GM21367 (cell line): ENCODE measurements at regions not wholly inside any gene's neighbourhood (a gene's known extent, or its start where the extent isn't known, plus 50 kb on each side); places are given as distances from the start of the nearest gene placed in this dataset.

Experiments used
- ATAC-seq: cut with Tn5 transposase; IDR thresholded peaks from one replicate; pipeline ENCODE4 v1.9.1; 2021; ENCODE audit not compliant: unreplicated experiment

GRCh38 chr2:8090748-8091700 lies 590.8 kb upstream of the ID2 start:
- no peak for ATAC-seq

GRCh38 chr2:8094526-8094925 lies 587.3 kb upstream of the ID2 start:
- no peak for ATAC-seq

- ATAC-seq: no peak
Measured at GRCh38 chr2:8095978-8096377, 585.9 kb upstream of the ID2 start.

- no peak for ATAC-seq
Measured at GRCh38 chr2:8096484-8096883, 585.4 kb upstream of the ID2 start.

- ATAC-seq: no peak
Measured at GRCh38 chr2:8098476-8099266, 583.2 kb upstream of the ID2 start.

GRCh38 chr2:8099267-8099582 lies 582.6 kb upstream of the ID2 start:
- no peak for ATAC-seq

GRCh38 chr2:8101614-8102277 lies 580.1 kb upstream of the ID2 start:
- ATAC-seq: no peak

GRCh38 chr2:8102470-8102869 lies 579.4 kb upstream of the ID2 start:
- no peak for ATAC-seq

GRCh38 chr2:8103085-8103708 lies 578.7 kb upstream of the ID2 start:
- ATAC-seq: no peak

- ATAC-seq: no peak
Measured at GRCh38 chr2:8107150-8107549, 574.7 kb upstream of the ID2 start.

- no peak for ATAC-seq
Measured at GRCh38 chr2:8107621-8108378, 574.1 kb upstream of the ID2 start.

- no peak for ATAC-seq
Measured at GRCh38 chr2:8110716-8111115, 571.1 kb upstream of the ID2 start.

- ATAC-seq: no peak
Measured at GRCh38 chr2:8111193-8111592, 570.7 kb upstream of the ID2 start.

GRCh38 chr2:8115456-8115855 lies 566.4 kb upstream of the ID2 start:
- ATAC-seq: no peak

- no peak for ATAC-seq
Measured at GRCh38 chr2:8115966-8116365, 565.9 kb upstream of the ID2 start.

GRCh38 chr2:8116661-8117060 lies 565.2 kb upstream of the ID2 start:
- peak; percentile 99 for ATAC-seq

GRCh38 chr2:8118940-8119781 lies 562.7 kb upstream of the ID2 start:
- no peak for ATAC-seq

GRCh38 chr2:8119782-8120505 lies 561.9 kb upstream of the ID2 start:
- ATAC-seq: no peak

- ATAC-seq: no peak
Measured at GRCh38 chr2:8120506-8120860, 561.4 kb upstream of the ID2 start.
